Activated T-cell treated with anti-CD3 and anti-CD28 coated beads for 4 hours (primary cell): ENCODE measurements at regions not wholly inside any gene's neighbourhood (a gene's known extent, or its start where the extent isn't known, plus 50 kb on each side); places are given as distances from the start of the nearest gene placed in this dataset.

Source experiments
- DNase-seq: peaks from one replicate; pipeline ENCODE4 v3.0.0-alpha.2; 2020

GRCh38 chr5:167730121-167730520, 561.3 kb upstream of the WWC1 start:
- no peak for DNase-seq

DNA sequence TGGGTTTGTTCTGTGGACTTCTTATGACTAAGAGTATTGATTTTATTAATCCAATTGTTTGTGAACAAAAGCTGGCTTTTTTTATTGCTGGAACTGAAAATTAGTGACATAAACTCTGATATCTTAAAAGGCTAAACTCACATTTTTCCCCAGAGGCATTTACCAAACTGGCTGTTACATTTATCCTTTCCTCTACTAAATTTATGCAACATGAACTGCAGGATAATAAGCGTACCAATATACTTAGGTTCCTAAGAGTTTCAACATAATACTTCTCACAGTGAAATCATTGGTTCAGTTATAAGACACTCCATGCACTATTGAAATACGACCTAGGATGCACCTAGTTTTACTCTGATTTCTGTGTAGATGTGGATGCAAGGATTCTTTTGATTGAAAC, 560.8 kb upstream of the WWC1 start:
- DNase-seq, result no peak

- no peak for DNase-seq
Observed at GRCh38 chr5:167731951-167732350, 559.5 kb upstream of the WWC1 start.

DNA sequence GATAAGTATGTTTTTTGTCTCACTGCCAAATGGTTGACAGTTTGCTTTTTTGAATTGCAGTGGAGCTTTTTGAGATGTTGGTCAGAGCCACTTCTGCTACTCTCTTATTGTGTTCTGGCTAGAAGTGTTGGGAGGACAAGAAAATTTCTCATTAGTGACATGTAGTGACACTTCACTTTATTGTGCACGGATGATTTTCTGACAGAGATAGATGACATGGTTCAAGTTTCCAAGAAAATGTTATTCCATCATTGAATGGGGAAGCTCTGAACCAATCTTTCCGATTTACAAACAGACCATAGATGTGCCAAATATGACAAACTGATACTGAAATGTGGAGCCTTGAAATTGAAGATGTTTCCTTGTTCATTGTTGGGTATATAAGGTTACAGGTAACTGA, 558.9 kb upstream of the WWC1 start:
- DNase-seq, result no peak

- DNase-seq, result no peak
Observed at GRCh38 chr5:167736992-167737391, 554.5 kb upstream of the WWC1 start.

DNA sequence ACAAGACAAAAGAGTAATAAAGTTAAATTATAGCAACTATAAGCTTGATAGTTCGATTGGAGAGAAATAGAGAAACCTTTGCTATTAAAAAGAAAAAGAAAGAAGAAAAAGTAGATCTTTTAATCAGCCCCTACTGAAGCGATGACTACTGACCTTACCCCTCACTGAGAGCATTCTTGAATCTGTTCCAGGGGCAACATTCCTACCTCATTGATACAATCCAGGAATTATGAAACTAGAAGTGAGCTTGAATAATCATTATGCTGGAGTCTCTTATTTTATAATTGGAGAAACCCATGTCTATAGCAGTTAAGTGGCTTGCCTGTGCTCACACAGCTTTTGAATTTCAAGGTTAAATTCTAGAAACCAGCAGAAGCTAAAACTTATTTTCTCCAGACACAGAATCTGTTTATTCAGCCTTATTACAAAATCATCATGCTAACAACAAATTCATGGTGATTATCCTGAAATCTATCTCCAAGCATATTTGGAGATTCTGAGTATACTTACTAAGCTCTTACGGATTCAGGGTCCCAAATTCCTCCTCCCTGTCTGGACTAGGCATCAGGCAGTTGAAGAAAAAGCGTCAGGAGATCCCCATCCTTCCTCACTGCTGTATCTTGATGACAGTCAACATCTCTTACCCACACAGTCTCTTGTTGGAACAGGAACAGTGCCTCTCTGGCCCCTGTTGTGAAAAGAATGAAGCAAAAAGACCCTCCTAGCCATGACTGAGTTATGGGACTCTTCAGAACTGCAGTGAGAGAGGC, 547.6 kb upstream of the WWC1 start:
- no peak for DNase-seq

GRCh38 chr5:167745868-167746267, 545.6 kb upstream of the WWC1 start:
- DNase-seq, result no peak

DNA sequence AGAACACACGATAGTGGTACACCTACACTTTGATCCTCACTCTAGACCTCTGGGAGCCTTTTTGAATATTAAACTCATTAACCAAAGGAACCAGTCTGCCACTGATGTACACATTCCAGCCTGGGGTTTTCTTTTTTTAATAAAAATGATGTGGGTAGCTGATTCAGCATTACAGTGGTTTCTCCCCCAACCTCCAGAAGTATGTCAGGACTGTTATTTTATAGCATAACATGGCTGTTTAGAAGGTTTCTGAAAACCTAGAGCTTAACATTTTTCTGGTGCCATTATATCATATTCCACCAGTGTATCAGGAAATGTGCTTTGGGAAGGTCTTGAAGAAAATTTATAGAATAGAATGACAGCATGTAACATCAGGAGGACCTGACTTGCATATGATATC, 540.9 kb upstream of the WWC1 start:
- DNase-seq, result no peak

GRCh38 chr5:167752936-167753335, 538.5 kb upstream of the WWC1 start:
- DNase-seq, result no peak

- no peak for DNase-seq
Observed at GRCh38 chr5:167753725-167754490, 537.5 kb upstream of the WWC1 start.

DNA sequence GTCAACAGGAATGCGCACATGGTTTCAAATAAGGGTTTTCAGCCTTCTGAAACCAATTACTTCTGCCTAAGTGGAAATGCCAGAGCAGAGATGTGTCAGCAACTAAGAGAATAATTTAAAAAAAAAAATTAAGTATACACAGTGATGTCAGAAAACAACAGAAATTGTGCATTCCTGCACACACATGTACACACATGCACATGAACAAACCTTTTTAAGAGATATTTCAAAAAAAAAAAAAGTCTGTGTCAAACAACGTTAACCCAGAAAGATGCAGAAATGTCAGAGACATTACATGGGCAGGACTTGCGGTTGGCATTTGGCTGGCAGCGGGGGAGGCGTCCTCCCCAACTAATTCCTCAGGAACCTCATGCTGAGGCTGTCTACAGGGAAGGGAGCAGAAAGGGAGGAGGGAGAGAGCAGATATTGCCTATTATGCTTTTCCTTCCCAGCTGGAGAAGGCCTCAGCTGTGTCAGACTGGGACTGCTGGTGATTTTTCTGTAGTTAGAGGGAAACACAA, 536.9 kb upstream of the WWC1 start:
- no peak for DNase-seq

DNA sequence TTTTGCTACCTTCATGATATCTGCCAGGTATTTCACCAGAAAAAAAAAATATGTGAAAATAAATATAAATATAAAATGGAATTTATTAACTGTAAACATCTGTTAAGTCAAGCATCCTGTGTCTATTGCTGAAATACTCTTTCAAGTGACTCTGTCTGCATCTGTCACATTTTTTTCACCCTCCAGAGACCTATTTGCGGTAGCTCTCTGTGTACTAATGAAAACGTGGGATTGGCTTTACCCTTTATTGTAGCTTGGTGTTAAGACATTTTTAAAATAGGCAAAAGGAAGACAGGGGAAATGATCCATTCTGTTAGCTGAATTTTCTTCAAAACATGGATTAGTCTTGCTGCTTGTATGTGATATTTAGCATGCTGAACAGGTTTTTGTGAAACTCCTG, 536.0 kb upstream of the WWC1 start:
- no peak for DNase-seq

- DNase-seq, result no peak
Observed at GRCh38 chr5:167759057-167759821, 532.2 kb upstream of the WWC1 start.

DNA sequence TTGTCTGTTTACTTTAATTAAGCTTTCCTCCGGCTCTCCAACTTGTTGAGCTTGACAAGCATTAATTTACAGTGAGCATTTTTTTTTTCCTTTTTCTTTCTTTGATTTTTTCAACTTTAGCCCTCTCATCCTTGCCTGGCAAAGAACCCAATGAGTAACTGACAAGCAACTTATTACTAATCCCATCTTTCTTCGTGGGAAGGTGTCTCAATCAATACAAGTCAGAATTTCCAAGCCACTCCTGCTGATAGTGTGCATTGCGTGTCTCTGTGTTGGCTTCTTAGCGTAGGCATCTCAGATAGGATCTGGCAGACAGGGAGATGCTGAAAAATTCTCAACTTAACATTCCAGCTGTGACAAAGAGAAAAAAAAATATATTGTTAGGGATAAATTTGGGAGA, 527.7 kb upstream of the WWC1 start:
- DNase-seq, result no peak

GRCh38 chr5:167764641-167765289, 526.7 kb upstream of the WWC1 start:
- DNase-seq, result no peak

DNA sequence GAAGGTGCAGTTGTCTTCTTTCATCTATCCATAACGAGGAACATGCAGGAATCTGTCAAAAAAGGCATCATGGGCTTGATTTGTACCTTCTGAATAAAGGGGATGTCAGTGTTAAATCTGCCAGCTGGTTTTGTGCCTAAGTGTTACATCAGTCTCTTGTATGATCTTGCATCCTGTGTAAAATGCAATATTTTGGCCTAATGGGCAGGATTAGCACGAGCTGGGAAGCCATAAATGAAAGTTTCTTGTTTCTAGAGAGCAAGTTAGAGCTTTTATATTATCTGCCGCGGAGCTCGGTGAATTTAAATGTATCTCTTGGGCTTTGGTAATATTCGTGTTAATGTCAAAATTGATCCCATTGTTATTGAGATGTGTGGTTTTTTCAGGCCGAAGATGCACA, 526.1 kb upstream of the WWC1 start:
- no peak for DNase-seq

DNA sequence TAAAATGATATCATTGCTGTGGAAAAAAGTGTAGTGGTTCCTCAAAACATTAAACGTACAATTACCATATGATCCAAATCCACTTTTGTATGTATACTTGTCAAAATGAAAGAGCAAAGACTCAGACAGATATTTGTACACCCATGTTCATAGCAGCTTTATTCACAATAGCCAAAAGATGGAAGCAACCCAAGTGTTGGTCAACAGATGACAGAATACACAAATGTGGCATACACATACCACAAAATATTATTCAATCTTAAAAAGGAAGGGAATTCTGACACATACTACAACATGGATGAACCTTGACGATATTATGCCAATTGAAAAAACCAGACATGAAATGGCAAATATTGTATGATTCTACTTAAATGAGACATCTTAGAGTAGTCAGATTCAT, 524.5 kb upstream of the WWC1 start:
- no peak for DNase-seq

DNA sequence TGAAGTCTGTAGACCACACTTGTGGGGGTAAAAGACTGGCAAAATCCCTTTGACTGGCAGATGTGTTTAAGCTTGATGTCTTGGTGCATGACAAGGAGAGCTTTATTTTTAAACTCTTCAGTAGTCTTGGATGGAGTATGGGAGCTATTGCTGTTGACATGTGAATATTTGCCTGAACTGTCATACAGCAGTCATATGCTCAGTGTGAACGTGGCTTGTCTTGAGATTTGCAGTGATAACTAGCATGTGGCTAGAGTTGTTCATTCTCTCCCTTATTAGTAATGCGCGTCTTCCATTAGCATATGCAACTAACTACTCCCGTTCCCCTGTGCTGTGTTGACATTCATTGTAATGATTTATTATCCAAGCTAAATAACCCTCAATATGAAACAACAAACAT, 523.6 kb upstream of the WWC1 start:
- DNase-seq, result no peak

- DNase-seq, result no peak
Observed at GRCh38 chr5:167769846-167770413, 521.5 kb upstream of the WWC1 start.

- no peak for DNase-seq
Observed at GRCh38 chr5:167770461-167770860, 521.0 kb upstream of the WWC1 start.

- no peak for DNase-seq
Observed at GRCh38 chr5:167771571-167771970, 519.9 kb upstream of the WWC1 start.

- no peak for DNase-seq
Observed at GRCh38 chr5:167773668-167774301, 517.7 kb upstream of the WWC1 start.
